ENCODE measurements at regions not wholly inside any gene's neighbourhood (a gene's known extent, or its start where the extent isn't known, plus 50 kb on each side); places are given as distances from the start of the nearest gene placed in this dataset.

- DNase-seq (ENCODE audit: low spot score) = no peak
Measured at GRCh38 chr1:101290922-101291561, 54.2 kb downstream of the S1PR1 start.

DNA sequence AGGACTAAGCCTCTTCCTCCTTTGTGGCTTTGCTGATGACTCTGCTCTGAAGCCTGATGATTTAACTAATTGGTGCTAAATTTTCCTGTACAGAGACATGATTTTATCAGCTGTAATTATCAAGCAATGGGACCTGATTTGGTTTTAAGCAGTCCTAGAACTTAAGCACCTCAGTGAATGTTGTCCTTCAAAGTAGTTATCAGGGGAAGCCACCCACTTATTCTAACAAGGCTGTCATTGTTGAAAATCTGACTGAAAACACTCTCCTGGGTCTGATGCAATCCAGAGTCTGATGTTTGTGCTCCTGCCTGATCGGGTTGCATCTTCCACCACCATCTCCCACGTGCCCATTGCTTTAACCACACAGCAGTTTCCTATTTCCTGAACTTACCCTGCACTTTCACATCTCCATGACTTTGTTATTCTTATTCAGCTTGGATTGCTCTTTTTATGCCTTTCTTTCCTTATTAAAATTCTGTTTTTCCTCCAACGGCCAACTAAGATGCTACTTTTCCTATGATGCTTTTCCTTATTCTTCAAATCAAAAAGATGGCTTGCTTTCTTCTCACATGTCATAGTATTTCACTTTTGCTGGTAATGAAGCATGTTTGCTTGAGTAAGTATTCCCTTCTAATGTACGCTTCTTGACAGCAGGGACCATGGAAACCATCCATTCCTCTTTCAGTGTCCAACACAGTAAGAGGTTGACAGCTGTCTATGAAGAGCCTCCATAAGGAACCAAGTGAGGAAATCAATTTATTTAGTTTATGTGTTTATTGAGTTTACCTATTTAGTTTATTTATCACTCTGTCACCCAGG, 55.0 kb downstream of the S1PR1 start:
- DNase-seq (ENCODE audit: low spot score) = peak; percentile 65

DNA sequence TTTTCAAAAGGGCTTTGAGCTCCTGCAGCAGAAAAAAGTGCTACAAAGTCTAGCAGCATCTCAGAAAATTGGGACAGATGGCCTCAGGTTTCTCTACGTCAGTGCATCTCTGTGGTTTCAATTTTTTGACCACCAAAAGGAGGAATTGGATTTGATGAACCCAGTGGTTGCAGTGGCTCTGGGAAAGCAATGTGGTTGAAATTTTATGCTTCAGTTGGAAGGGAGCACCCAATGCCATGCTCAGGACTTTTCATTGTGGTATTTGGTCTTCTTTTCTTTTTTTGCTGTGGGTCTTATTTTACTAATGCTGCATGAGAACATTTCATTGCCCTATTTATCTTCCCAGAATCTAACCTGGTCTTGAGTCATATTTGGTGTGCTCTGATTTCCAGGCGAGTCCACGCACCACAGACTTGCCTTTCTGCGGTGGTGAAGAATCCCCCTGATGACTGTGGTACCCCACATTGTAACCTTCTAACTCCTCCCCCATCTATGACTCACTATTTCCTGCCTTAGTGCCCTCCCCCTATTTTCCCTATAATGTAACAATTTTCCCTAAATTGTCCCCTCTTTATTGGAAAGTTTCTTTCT, 56.7 kb downstream of the S1PR1 start:
- DNase-seq (ENCODE audit: low spot score) = no peak

DNA sequence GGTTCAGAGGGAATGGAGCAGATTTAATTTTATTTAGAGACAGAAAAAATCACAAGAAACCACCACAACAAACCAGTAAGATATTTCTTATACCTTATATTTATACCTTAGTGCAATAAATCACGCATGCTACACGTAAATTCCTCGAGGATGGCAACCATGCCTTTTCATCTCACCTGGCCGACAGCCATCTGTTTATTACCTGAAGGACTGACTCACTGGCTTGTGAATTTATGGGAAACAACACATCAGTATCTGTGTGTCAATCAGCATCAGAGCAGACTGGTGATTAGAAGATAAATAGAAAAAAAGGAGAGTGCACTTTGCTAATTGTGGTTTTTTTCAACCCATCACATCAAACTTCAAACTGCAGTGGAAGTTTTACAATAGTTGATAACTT, 58.4 kb downstream of the S1PR1 start:
- DNase-seq (ENCODE audit: low spot score) = no peak

DNA sequence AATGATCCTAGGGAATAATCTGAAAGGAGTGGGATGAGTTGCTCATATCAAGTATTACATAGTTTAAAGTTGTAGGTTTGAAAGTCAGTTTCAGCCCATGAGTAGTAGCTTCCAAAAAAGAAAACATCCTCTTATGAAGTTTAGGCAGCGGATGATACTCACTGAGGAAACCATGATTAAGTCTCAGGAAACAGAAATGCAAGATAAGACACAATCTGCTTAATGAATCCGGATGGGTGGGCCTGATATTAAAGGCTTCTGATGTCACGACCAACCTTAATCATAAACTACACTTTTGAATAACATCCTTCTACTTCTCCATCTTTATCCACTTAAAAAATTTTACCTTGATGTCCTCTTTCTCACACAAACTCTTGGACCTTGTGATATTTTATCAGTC, 61.8 kb downstream of the S1PR1 start:
- DNase-seq (ENCODE audit: low spot score) = no peak

- no peak for DNase-seq (ENCODE audit: low spot score)
Measured at GRCh38 chr1:101299141-101299540, 62.3 kb downstream of the S1PR1 start.

- DNase-seq (ENCODE audit: low spot score) = no peak
Measured at GRCh38 chr1:101299710-101300109, 62.9 kb downstream of the S1PR1 start.

GRCh38 chr1:101300916-101301315, 64.1 kb downstream of the S1PR1 start:
- DNase-seq (ENCODE audit: low spot score) = no peak

DNA sequence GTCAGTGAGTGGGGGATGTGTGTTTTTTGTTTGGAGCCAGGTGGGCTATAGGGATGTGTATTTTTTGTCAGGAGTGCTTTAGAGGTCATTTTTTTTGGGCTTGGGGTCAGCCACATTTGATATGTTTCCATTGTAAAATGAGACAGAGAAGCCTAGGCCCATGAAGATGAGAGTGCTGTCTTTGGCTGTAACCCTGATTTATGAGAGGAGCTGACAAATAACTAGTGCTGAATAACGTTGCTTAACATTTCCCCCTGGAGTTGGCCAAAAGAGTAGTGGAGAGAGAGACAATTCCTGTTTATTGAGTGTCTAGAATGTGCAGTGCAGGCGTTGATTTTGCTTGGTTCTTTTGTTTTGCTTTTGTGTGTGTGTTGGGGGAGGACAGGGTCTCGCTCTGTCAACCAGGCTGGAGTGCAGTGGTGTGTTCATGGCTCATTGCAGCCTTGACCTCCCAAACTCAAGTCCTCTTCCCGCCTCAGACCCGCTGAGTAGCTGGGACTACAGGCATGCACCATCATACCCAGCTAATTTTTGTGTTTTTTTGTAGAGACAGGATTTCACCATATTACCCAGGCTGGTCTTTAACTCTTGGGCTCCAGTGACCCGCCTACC, 64.7 kb downstream of the S1PR1 start:
- no peak for DNase-seq (ENCODE audit: low spot score)

GRCh38 chr1:101302831-101303511, 66.2 kb downstream of the S1PR1 start:
- DNase-seq (ENCODE audit: low spot score) = peak; percentile 44

DNA sequence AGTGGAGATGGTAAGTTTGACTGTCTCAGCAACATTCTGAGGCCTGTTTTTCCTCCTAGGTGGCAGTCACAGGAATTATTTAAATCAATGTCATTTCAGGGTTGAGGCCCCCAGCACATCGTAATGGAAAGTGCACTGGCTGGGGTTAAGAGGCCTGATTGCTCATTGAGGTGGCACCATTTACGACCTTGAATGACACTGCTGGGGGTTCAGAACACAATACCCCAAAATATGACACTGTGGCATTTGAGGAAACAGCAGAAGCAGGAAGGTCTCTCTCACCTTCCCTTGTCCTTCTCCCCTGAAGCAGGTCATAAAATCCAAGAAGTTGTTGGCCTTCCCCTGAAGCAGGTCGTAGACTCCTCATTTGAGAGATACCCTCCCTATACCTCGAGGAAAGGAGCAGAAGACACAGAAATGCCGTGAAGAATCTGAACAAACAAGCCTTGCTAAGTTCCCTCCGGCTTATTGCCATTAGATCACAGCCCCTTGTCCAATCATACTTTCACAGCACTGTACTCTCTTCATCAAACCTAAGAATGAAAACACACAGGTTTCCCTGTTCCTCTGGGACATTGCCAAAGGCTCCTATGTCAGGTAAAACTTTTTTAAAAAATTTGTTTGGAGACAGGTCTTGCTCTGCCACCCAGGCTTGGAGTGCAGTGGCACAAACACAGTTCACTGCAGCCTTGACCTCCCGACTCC, 71.3 kb downstream of the S1PR1 start:
- DNase-seq (ENCODE audit: low spot score) = no peak

GRCh38 chr1:101308935-101309333, 72.1 kb downstream of the S1PR1 start:
- no peak for DNase-seq (ENCODE audit: low spot score)

GRCh38 chr1:101309334-101310311, 72.8 kb downstream of the S1PR1 start:
- peak; percentile 74 for DNase-seq (ENCODE audit: low spot score)

DNA sequence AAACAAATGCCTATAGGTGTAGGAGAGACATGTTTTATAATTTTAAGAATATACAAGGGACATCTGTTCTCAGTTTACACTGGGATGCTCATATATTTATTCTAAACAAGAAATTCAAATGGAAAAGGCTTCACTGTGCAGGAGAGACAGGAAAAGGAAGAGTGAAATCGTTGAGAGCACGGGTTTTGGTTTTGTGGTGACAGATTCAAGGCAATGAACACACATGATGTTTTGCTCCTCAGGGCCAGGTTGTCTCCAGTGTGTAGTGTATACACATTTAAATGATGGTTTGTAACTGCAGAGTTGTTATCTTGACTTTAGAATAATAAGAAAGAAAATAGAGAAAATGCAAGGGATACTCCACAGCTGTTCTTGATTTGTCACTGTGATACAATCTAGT, 73.7 kb downstream of the S1PR1 start:
- no peak for DNase-seq (ENCODE audit: low spot score)

DNA sequence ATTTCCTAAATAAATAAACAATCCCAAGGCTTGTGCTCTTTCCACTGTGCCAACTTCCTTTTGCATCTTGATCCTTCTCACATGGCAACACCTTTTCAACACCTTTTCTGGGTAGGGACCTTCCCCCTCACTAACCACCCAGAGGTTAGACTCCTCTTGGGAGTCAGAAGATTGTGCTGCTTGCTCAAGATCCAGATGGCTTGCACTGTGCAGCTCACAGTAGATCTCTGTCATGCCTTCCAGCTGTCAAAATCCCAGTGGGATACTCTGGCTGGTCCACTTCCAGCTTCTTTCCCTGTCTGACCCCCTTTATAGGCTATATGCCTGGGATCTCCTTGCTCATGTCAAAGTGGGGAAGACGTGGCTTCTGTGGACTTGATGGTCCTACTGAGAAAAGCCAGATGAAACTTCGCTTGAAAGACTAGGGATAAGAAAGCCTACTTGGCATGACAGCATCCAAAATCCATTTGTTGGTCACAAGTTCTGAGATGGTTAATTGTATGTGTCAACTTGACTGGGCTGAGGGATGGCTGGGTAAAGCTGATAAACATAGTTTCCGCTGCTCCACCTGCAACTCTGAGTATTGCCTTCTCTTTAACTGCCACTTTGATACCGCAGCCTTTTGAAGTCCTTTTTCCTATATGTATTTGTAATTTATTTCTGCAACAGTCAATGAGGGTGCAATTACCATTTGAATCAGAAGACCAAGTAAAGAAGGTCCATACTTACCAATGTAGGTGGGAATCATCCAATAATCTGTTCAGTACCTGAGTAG, 74.5 kb downstream of the S1PR1 start:
- no peak for DNase-seq (ENCODE audit: low spot score)

GRCh38 chr1:101312147-101312546, 75.3 kb downstream of the S1PR1 start:
- DNase-seq (ENCODE audit: low spot score) = no peak

DNA sequence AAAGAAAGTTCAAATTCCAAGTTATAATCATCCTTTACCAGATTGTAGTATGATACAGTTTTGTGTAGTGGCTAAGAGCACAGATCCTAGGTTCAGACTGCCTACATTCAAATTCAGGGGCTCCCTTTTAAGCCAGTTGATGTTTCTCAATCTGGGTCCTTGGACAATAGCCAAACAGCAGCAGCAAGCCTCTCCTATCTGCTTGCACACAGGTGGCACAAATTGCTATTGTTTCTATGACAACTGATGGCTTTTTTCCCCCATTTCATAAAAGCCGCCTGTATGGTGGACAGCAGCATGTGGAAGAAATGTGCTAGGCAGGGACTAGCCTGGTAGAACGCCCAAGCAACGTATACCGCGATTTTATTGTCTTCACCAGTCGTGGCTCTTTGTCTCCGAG, 76.5 kb downstream of the S1PR1 start:
- no peak for DNase-seq (ENCODE audit: low spot score)

- DNase-seq (ENCODE audit: low spot score) = peak; percentile 67
Measured at GRCh38 chr1:101314244-101314643, 77.4 kb downstream of the S1PR1 start.

GRCh38 chr1:101316256-101316655, 79.4 kb downstream of the S1PR1 start:
- no peak for DNase-seq (ENCODE audit: low spot score)

DNA sequence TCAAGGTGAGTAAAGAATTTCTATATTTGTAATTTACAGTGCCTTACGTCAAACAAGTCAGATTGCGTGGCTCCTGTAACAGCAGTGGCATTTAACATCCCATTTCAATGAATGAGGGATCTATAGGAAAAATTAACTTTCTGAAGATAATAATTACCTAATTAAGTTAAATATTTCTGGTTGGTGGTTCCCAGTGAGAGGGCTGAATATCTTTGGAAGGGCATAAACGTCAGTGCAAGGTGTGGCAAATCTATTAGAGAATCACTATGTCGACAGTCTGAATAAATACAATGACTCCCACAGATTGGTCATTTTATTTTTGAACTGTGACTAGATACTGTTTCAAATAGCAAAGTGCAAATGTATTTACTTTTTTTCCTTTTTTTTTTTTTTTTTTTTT, 80.0 kb downstream of the S1PR1 start:
- DNase-seq (ENCODE audit: low spot score) = no peak
